Ovary (tissue), 3 donors: ENCODE measurements at regions not wholly inside any gene's neighbourhood (a gene's known extent, or its start where the extent isn't known, plus 50 kb on each side); places are given as distances from the start of the nearest gene placed in this dataset.

Experiments used
- CTCF ChIP-seq, 3 donors: fragments of 450-650 bp in 2 of 3; fragments of 200-600 bp in 1 of 3; IDR thresholded peaks; one replicate each; pipeline versions ENCODE4 v1.5.1 to v1.8.0; 2016 to 2022; ENCODE audit warnings: antibody characterized with exemption in 3 of 3, mild to moderate bottlenecking in 1 of 3
- EP300 ChIP-seq: sonication (generic); formaldehyde crosslinking; IDR thresholded peaks from one replicate; pipeline ENCODE4 v1.6.1; 2017; ENCODE audit warnings: antibody characterized with exemption
- donor health status: DM: no; HTN: no; CAD: no.

GRCh38 chr15:91413142-91413541 is 313.1 kb downstream of the SV2B start:
- TF ChIP-seq EP300 (no peak), CTCF (IDR thresholded peaks at IDR 0.05) (no peak)
